BE2C (cell line): ENCODE measurements at regions not wholly inside any gene's neighbourhood (a gene's known extent, or its start where the extent isn't known, plus 50 kb on each side); places are given as distances from the start of the nearest gene placed in this dataset.
"Not testable (repeated sequence)": the region's sequence is repeated elsewhere in the genome, so short reads cannot be mapped to it uniquely, and the experiment has no call there.

Experiments used
- DNase-seq: peaks from one replicate; pipeline ENCODE4 v3.0.0-alpha.2; 2020
- H3K27me3 ChIP-seq: fragments of 250-450 bp; sonication (Bioruptor Pico); 2 replicates; pipeline ENCODE4 v1.5.1; 2020; ENCODE audit warnings: mild to moderate bottlenecking
- H3K36me3 ChIP-seq: fragments of 250-450 bp; sonication (Bioruptor Pico); 2 replicates; pipeline ENCODE4 v1.5.1; 2020; ENCODE audit warnings: mild to moderate bottlenecking
- H3K4me1 ChIP-seq: fragments of 250-450 bp; sonication (Bioruptor Pico); 2 replicates; pipeline ENCODE4 v1.5.1; 2020
- H3K4me3 ChIP-seq: 2 replicates; pipeline ENCODE4 v1.5.1; 2011; ENCODE audit warnings: low read depth, low read length
- H3K9me3 ChIP-seq: fragments of 250-450 bp; sonication (Bioruptor Pico); 2 replicates; pipeline ENCODE4 v1.5.1; 2020
- TF ChIP-seq, protein P1 (sequence below): IDR thresholded peaks from 2 replicates; pipeline ENCODE4 v1.5.1; 2012; ENCODE audit warnings: mild to moderate bottlenecking, low read depth, low read length

DNA sequence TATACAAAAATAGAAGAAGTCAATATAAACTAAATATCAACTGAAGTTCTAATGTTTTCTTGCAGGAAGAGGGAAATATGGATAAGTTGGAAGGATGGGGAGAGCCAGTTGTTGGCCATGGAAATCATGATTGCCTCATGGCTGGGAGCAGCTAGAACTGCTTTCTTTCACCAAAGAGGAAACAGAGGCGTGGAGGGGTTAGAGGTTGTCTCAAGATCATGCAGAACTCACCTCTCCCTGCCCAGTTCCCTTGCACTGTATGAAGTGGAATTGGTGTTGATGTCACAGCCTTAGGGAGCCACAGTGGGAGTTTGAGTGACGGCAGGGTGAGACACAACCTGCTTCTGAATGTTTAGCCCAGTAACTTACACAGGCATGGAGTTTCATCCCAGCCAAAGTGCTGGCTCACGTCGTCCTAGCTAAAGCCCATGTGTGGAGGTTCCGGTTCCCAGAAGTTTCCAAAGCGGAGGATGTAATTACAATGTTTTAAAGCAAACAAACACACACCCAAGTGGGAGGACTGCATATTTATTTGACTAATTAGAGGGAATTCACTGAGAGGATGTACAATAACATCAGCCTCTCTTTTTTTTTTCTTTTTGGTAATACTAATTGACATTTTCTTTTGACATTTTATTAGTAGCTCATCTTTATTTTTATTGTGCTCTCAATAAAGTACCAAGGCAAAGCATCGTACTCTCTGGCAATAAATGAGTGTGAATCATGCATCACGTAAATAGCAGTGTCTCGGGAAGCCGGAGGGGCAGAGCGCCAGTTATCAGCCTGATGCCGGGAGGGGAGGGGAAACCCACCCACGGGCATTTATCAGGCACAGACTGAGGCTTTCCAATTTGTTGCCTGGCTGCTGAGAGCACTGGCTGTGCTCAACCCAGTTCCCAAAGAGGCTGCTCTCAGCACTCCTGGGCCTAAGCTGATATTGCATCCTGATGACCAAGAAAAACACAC is 118.7 kb upstream of the CDH5 start:
- Histone ChIP-seq H3K9me3 (no peaks in the 10 kb centered on the region), H3K4me1 (no peaks in the 10 kb centered on the region), H3K4me3 (no peak overlapping the region), H3K27me3 (no peaks in the 10 kb centered on the region), H3K36me3 (no peaks in the 10 kb centered on the region)
- TF ChIP-seq, protein P1, sequence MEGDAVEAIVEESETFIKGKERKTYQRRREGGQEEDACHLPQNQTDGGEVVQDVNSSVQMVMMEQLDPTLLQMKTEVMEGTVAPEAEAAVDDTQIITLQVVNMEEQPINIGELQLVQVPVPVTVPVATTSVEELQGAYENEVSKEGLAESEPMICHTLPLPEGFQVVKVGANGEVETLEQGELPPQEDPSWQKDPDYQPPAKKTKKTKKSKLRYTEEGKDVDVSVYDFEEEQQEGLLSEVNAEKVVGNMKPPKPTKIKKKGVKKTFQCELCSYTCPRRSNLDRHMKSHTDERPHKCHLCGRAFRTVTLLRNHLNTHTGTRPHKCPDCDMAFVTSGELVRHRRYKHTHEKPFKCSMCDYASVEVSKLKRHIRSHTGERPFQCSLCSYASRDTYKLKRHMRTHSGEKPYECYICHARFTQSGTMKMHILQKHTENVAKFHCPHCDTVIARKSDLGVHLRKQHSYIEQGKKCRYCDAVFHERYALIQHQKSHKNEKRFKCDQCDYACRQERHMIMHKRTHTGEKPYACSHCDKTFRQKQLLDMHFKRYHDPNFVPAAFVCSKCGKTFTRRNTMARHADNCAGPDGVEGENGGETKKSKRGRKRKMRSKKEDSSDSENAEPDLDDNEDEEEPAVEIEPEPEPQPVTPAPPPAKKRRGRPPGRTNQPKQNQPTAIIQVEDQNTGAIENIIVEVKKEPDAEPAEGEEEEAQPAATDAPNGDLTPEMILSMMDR = no peak
- DNase-seq = peak; percentile 34

- Histone ChIP-seq H3K36me3 (no peaks in the 10 kb centered on the region), H3K9me3 (no peaks in the 10 kb centered on the region), H3K27me3 (no peaks in the 10 kb centered on the region), H3K4me3 (no peak overlapping the region), H3K4me1 (no peaks in the 10 kb centered on the region)
- DNase-seq = no peak
- TF ChIP-seq, protein P1 = no peak
Observed at GRCh38 chr16:66245868-66246267, 120.6 kb upstream of the CDH5 start.

DNA sequence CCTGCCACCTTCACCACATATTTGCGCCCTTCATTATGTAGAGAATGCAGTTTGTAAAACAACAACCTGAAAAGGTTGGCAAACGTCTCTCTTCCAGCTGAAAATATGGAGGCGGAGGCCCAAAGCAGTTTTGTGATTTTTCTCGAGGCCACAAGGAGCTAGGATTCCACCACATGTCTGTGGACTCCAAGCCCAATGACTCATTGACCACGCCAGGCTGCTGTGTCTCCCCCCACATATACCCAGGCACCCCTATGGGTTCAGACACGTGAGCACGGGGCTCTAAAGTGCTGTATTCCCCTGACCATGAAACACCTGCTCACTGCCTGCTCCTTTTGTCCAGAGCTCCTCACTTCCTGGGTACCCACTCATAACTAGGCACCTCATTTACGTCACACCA is 121.4 kb upstream of the CDH5 start:
- DNase-seq = no peak
- H3K36me3 ChIP-seq = no peaks in the 10 kb centered on the region
- TF ChIP-seq, protein P1 = no peak
- H3K27me3 ChIP-seq = no peaks in the 10 kb centered on the region
- H3K4me3 ChIP-seq = no peak overlapping the region
- no peaks in the 10 kb centered on the region for H3K4me1 ChIP-seq
- no peaks in the 10 kb centered on the region for H3K9me3 ChIP-seq

DNA sequence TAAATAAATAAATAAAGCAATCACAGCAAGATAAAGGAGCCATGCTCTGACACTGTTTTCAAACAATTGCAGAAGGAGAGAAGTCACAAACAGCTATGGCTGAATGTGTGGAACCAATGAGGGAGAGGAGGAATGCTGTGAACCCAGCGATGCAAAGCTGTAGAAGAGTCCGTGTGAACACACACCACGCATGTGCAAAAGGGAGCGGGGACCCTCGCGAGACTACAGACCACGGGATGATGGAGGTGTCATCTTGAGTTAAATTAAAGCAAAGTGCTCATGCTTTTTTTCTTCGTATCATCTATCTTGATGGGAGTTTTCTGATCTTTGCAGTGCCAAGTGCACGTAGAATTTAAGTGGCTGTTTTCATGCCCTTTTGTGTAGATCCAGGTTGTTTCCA is 123.8 kb upstream of the CDH5 start:
- no peaks in the 10 kb centered on the region; the same call in 1 of the 2 replicates for H3K9me3 ChIP-seq
- TF ChIP-seq, protein P1 = no peak
- H3K27me3 ChIP-seq = no peaks in the 10 kb centered on the region
- DNase-seq = no peak
- no peaks in the 10 kb centered on the region for H3K36me3 ChIP-seq
- H3K4me3 ChIP-seq = no peak overlapping the region
- no peaks in the 10 kb centered on the region for H3K4me1 ChIP-seq

- not testable (repeated sequence) for H3K4me1 ChIP-seq, H3K36me3 ChIP-seq, H3K4me3 ChIP-seq, H3K9me3 ChIP-seq, DNase-seq, H3K27me3 ChIP-seq
Observed at GRCh38 chr16:66242206-66242605, 124.3 kb upstream of the CDH5 start.

DNA sequence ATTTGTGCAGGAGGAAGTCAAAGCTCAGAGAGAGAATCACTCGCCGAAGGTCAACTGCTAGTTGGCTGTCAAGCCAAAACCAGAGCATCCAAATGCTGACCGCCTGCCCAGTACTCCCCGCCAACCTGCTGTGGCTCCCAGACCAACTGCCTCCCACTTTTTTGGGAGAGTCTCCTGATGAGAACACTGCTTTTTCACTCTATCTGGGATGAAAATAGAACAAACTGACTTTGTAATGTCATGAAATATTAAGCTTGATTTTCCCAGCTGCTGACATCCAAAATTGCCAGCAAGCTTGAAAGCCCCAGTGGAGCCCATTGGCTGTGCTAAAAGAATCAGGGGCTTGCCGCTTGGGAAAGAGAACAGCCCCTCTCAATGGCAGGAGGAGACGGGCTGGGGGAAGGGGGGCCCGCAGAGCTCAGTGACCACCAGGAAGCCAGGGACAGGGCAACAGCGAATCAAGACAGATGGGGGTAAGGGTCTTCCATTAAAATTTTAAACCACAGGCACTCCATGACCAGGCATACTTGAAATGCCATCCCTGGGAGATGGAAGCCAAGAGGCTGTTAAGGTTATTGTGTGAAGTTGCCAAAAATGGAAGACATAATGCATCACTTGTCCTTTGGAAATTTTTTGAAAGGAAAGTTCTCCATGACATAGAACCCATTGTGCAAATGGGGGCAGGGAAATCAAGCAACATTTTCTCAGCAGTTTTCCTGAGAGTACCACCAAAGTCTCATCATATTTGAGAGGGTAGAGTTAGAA is 125.7 kb upstream of the CDH5 start:
- no peak overlapping the region for H3K4me3 ChIP-seq
- no peaks in the 10 kb centered on the region for H3K4me1 ChIP-seq
- no peaks in the 10 kb centered on the region; the same call in 1 of the 2 replicates for H3K9me3 ChIP-seq
- no peaks in the 10 kb centered on the region for H3K36me3 ChIP-seq
- no peaks in the 10 kb centered on the region; the same call in 1 of the 2 replicates for H3K27me3 ChIP-seq
- DNase-seq = no peak
- TF ChIP-seq, protein P1 = no peak
